Sciatic nerve (tissue), 2 donors: ENCODE measurements at regions not wholly inside any gene's neighbourhood (a gene's known extent, or its start where the extent isn't known, plus 50 kb on each side); places are given as distances from the start of the nearest gene placed in this dataset.

Source experiments
- ATAC-seq: fragments of 200-7000 bp; cut with Tn5 transposase; one replicate; pipeline ENCODE4 v1.9.1; 2020; ENCODE audit warnings: mild to moderate bottlenecking, moderate library complexity
- DNase-seq: peaks from one replicate; pipeline ENCODE4 v3.0.0-alpha.2; 2020; ENCODE audit warnings: low spot score
- intact Hi-C: fragments of 100-400 bp; cut with DNase I; formaldehyde crosslinking; loops from one replicate; pipeline ENCODE4 v1.14.2; 2022
- donor health status: DM: no; HTN: no; CAD: no.
- donor health status: DM: no; HTN: no; CAD: no.

DNA sequence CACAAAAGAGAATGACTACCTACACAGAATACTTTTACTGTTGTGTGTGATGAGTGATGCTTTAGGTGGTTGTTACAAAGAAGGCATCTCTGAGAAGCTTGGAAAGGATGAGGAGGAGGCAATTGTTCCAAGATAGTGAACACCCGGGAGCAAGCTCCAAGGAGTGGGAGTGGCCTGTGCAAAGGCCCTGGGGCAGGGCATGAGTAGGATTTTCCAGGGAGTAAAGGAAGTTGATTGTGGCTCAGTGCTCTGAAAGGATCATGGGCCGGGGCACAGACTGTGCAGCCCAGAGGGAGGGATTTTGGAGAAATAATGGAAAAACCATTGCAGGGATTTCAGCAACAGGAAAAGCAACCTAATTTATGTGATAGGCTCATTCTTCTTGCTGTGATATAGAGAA lies 264.3 kb downstream of the CDH26 start:
- DNase-seq (no peak), ATAC-seq (no peak)
- intact Hi-C loops, result no loop called here

DNA sequence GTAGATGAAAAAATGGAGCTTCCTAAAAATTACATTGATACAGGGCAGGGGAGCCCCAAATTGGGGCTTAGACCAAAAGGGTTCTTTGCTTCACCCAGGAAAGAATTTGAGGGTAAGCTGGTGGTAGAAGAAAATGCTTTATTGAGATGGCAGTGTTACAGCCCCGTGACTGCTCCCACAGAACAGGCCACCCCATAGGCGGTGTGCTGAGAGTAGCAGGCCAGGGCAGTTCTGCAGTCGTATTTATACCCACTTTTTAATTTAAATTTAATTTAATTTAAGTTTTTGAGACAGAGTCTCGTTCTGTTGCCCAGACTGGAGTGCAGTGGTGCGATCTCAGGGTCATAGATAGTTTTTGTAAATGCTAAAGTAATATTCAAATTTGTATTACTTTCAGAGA lies 265.0 kb downstream of the CDH26 start:
- DNase-seq (no peak), ATAC-seq (no peak)
- intact Hi-C loops, result no loop called here

DNA sequence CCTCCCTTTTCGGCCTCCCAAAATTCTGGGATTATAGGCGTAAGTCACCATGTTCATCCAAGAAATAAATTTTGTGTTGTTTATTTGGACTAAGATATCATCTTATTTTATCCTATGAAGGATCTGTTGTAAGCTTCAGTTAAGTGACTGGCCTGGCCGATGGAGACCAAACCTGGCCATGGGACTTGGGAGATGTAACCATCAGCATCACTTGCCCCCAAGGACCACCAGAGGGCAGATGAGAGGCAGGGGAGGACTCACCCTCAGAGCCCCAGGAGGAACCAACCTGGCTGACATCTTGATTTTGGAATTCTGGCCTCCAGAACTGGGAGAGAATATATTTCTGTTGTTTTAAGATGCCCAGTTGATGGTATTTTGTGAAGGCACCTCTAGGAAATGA lies 266.7 kb downstream of the CDH26 start:
- no peak for DNase-seq
- ATAC-seq, result no peak
- intact Hi-C loops, result no loop called here

DNA sequence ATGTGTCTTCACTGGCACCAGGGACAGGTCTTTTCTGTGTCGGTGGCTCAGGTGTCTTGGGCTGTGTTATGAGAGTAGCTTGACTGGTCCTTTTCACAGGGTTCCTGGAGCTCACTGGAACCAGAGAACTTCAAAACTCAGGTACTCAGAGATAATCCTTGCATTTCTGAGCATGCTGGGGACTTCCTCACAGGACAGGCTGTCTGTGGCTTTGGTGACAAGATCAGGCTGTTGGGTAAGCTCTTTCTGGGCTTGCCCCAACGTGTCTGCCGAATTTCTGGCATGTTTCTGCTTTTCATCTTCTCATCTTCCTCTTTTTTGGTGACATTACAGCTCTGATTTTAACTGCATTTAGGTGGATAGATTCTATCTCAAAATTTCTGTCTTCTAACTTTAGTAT lies 270.0 kb downstream of the CDH26 start:
- intact Hi-C loops, result no loop called here
- ATAC-seq (no peak), DNase-seq (no peak)

DNA sequence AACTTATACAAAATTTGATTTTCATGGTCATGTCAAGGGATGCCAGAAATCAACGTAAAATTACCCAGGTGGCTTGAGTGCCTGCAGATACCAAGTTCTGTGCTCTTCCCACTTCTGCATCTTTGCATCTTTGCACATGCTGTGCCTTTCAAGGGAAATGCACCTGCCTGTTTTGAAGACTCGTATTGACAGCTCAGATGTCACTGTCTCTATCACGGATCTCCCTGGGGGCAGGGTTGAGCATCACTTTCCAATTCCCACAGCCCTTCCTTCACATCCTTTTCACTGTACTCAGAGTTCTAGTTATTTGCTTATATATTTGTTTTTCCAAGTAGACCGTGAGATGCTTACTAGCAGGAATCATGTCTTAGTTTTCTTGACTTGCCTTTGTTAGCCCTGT lies 274.2 kb downstream of the CDH26 start:
- intact Hi-C loops, result no loop called here
- DNase-seq (no peak), ATAC-seq (no peak)

DNA sequence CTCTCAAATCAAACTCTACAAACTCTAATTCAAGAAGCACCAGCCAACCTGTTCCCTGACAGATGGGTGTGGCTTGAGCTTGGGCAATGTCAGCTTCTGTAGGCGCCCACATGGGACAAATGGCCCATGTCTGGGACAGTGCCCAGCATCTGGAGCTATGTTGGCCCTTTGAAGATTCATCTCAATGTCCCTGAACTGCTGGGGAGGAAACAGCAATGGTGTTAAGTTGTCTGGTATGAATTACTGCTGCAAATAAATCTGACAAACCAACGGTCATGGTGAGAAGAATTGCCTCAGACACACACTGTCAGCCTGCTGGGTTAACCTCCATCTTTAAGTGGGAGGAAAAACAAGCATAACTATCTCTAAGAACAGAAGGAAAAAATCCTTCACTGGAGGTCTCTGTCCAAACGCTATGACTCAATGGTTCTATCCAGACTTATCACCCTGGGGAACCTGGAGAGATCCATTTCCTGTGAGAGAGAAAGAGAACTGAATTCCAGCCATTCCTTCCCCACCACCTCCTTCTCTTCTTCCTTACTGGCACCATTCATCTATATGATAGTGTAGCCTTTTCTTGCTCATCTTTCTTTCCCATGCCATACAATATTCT lies 274.9 kb downstream of the CDH26 start:
- intact Hi-C loops, result no loop called here
- DNase-seq, result no peak
- no peak for ATAC-seq

DNA sequence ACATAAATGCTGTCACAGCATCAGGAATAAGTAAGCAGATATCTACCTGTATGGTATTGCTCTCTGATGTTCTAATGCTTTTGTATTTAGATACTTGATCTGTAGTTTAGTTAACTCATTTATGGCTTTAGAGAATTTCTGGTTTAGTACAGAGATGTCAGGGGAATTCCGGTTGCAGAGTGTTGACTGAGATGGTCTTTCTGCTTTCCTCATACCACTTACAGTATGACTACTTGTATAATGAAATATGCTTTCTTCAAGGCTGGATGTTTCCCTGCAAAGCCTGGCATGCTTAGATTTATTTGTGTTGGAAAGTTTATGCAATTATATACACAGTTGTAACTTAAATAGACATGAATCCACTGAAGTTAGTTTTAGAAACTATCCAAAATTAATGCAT lies 278.4 kb downstream of the CDH26 start:
- no peak for ATAC-seq
- intact Hi-C loops, result no loop called here
- DNase-seq, result no peak

DNA sequence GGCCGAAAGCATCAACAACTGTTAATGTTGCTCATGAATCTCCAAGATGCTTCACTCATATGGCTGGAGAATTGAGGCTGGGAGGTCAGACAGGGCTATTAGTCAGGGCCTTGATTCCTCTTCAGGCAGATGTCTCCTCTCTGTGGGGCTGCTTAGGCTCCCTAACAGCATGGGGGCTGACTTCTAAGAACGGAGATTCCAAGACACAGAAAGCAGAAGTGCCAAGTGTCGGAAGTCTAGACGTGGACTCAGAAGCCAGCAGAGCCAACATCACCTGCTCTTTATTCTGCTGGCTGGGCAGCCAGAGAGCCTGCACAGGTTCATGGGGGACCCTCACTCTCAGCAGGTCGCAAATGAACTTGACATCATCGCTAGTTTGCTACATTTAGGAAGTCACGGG lies 279.8 kb downstream of the CDH26 start:
- ATAC-seq (no peak), DNase-seq (no peak)
- intact Hi-C loops, result no loop called here

DNA sequence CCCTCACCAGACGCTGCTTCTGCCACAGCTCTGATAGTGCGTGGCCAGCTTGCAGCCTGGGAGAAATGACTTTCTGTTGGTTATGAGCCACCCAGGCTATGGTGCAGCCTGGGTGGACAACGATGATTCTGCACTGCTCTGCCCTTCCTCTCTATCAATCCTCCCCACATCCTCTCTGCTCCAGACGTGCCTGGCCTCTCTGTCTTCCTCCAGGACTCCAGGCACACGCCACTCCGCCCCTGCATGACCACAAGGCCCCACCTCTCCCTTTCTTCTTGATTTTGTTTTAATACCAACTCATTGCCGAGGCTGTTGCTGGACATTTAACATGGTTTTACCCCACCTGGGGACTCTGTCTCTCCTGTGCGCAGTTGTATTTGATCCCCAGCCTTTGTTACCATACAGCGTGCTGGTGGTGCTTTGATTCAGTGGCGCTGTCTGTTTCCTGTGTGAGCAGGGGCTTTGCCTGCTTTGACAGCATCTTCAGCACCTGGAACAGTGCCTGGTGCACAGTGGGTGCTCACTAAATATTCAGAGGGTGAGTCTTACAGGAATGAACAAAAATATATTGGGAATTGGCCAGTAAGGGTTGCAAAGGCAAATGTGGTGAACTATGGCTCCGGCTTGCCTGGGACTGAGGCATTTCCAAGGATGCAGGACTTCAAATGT lies 280.9 kb downstream of the CDH26 start:
- ATAC-seq, result no peak
- intact Hi-C loops, result no loop called here
- no peak for DNase-seq

DNA sequence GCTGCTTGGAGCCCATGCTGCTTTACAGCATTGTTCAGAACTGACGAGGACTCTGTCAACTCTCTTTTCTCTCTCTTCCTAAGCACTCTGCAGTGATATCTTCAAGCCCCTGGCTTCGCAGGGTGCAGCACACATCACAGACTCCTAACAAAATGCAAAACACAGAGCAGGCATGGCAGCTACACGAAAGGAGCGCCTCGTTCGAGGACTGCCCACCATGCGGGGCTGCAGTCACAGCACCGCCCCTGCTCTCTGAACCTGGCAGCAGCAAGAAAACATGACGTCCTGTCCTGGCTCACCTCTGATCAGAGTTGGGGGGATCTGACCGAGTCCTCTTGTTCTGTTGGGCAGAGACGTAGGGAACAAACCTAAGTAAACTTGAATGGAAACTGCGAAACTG lies 281.7 kb downstream of the CDH26 start:
- DNase-seq, result no peak
- intact Hi-C loops, result no loop called here
- ATAC-seq, result no peak

DNA sequence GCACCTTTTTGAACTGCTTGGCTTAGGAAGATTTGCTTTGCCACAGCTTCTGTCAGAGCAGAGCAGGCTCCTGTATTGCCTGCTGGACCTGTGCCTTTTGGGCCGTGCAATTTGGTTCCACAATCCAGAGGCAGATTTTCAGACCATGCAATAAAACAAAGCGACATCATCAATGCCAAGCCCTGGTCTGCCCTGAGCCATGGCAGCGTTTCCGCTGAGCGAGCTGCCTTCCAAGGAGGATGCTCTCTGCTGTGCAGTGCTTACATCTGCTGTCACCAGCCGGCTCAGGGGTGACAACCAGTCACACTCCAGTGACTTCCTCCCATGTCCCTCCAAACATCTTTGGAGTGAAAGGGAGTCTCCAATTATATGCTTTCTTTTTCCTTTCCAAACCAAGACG lies 282.2 kb downstream of the CDH26 start:
- ATAC-seq, result no peak
- no peak for DNase-seq
- intact Hi-C loops, result no loop called here

DNA sequence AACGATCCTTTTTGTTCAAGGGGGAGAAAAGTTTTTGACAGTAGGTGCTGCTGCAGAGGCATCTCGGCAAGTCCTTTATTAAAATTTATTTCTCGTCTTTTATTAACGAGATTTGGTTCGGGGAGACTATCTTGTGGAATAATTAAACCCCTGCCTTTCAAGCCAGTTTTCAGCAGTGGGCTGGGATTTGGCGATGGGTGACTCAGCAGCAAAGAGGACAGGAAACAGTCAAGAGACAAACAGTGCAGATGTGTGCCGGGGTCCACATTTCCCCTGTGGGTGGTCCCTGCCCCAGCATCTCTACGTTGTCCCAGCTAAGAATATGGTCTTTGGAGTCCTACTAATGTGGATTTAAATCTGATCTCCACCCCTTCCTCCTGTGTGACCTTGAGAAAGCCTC lies 282.8 kb downstream of the CDH26 start:
- ATAC-seq (no peak), DNase-seq (no peak)
- intact Hi-C loops, result no loop called here

DNA sequence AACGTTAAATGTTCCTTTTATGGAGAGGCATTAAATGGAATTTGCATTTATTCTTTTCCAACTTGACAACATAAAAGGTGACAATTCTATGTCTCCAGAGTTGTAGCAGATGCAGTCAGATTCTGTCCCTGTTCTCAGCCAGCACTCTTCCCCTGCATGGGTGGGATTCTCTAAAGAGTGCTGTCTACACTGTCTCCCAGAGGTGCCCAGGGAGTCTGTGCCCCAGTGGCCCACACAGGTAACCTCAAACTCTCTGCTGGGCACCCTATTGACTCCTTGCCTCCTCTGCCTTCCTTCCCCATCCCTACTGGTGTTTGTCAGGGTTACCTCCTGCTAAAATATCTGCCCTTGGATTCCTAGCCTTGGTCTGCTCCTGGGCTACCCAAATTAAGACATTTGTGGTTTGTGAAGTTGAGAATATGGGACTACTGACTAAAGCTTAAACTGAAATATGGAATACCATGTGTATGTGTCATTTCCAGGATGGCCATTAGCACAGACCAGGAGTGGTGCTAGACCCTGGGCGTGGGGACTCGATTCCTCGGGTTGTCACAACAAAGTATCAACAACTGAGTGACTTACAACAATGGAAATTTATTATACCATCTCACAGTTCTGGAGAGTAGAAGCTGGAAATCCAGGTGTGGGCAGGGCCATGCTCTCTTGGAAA lies 284.7 kb downstream of the CDH26 start:
- ATAC-seq, result no peak
- no peak for DNase-seq
- intact Hi-C loops, result no loop called here

DNA sequence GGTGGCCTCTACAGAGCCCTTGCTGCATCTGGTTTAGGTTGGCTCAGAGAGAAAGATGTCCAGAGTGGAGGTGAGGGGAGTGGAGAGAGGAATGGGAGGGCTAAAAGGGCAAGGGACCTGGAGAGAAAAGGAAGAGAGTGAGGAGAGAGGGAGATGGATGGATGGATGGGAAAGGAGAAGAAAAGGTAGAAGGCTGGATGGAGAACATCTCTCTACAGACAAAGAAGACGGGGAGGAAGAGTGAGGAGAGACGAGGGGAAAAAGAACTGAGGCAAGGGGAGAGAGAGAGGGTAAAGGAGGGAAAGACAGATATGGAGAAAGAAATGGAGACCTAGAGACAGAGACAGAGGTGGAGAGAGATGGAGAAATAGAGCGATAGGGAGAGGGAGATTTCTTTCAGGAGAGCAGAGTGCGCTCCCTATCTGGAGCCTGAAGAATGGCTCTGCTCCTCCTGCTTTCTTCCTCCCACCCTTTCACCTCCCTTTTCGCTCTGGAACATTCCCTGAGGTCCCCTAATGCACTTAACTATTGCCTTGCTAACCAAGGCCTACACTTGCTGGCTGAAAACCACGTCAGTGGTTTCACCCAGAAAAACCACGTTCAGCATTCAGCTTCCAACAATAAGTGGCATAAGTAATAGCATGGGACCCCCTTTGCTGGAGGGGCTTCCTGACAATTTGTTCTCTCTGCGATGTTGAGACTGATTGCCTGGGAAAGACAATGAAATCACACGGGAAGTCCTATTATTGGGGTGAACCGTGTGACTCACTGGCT lies 286.3 kb downstream of the CDH26 start:
- intact Hi-C loops, result no loop called here
- DNase-seq, result no peak
- no peak for ATAC-seq

DNA sequence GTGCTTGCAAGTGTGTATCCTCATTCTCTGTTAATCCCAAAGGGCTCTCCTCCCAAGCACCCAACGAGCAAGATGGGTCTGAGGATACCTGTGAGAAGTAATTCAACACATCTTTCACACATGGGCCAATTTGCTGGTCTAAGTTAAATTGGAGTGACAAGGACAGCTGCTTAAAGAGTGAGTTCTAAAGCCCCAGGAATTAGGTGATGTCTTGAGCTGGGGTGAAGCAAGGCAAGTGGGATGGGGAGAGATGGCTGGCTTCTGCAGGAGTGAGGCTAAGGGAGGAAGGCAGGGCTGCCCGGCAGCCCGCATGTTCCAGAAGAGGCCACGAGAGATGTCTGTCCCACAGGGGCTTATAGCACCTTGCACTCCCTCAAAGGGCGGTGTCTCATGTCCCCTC lies 288.5 kb downstream of the CDH26 start:
- DNase-seq (no peak), ATAC-seq (no peak)
- intact Hi-C loops, result no loop called here

DNA sequence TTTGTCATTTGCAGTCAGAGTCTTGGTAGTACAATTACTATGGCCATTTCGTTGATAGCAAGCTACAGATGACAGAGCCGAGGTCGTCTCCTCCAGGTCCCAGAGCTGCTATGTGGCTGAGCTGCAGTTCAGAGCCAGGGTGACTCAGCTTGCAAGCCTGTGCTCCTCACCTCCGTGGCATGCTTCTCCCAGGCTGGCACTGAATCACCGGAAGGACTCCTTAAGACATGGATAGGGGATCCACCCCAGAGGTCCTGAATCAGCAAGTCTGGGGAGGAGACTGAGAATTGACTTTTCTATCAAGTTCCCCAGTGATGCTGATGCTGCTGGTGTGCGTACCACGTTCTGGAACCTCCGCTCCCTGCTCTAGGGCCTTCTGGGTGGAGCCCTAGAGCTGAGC lies 291.2 kb downstream of the CDH26 start:
- DNase-seq, result no peak
- intact Hi-C loops, result no loop called here
- no peak for ATAC-seq

DNA sequence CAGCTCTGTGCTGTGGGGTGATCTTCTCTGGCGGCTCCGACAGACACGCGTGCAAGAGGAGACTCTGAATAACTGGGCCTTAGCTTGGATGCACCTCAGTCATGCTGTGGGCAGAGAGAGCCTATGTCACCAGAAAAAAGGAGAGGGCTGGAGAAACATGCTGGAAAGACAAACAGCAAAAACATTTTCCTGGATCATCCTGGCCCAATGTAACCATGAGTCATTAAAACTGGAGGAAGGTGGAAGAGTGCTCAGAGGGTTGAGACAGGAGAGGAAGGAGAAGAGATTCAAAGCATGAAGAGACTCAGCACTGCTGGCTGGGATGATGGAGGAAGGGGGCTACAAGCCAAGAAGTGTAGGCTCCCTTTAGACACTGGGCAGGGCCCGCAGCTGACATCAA lies 292.0 kb downstream of the CDH26 start:
- DNase-seq (no peak), ATAC-seq (no peak)
- intact Hi-C loops, result no loop called here

DNA sequence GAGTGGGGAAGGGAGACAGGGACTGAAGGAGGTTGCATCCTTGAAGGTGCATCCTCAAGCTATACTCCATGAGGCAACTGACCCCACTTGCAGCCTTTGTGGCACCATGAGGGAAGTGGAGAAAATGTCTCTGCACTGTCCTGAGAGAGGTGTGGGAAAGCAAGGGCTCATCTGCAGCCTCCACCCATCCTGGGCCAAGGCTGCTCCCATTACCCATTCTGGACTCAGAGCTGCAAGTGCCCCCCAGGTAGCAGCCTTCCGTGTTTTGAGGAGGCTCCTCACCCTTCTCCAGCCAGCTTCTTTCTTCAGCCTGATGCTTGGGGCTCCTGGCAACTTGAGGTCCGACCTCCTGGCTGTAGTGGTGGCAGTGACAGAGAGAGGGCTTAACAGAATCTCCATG lies 294.6 kb downstream of the CDH26 start:
- intact Hi-C loops, result no loop called here
- ATAC-seq (no peak), DNase-seq (no peak)

DNA sequence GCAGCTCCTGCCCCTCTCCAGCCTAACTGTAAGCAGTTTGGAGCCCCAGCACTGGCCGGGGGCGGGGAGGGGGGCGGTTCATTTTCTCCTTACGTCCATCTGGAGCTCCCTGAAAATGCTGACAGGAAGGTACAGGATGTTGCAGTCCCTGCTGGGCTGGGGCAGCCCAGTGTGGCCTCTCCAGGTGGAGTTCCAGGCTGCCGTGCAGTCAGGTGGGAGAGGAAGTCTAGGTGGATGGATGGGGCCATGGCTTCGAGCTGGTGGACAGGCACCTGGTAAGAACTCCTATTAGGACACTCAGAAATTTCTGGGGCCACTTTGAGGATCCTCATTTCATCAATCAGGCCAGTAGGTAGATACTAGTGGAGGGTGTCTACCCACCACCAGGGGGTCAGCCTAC lies 295.2 kb downstream of the CDH26 start:
- ATAC-seq (no peak), DNase-seq (no peak)
- intact Hi-C loops, result no loop called here

DNA sequence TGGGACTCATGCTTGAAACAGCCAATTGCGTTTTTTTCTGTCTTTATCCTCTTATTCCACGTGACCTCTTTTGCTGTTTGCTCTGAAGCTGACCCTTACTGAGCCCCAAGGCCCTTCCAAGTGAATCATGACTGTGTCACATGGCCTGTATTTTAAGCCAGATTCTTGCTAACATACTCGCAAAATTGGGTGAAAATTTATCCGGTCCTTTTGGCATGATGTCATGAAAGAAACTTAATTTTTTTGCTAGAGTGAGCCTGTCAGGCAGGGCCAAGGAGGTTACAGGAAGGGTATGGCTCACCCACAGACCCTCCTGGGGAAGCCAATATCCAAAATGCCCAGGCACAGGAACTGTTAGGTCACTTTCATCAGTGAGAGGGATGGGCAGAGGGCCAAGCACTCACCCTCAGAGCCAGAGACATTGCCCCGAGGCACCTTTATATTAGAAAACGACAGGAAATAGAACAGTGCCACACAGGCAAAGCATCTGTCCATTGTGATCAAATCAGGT lies 296.7 kb downstream of the CDH26 start:
- no peak for DNase-seq
- intact Hi-C loops, result no loop called here
- peak; percentile 81 for ATAC-seq
